ENCODE measurements at regions not wholly inside any gene's neighbourhood (a gene's known extent, or its start where the extent isn't known, plus 50 kb on each side); places are given as distances from the start of the nearest gene placed in this dataset.

DNA sequence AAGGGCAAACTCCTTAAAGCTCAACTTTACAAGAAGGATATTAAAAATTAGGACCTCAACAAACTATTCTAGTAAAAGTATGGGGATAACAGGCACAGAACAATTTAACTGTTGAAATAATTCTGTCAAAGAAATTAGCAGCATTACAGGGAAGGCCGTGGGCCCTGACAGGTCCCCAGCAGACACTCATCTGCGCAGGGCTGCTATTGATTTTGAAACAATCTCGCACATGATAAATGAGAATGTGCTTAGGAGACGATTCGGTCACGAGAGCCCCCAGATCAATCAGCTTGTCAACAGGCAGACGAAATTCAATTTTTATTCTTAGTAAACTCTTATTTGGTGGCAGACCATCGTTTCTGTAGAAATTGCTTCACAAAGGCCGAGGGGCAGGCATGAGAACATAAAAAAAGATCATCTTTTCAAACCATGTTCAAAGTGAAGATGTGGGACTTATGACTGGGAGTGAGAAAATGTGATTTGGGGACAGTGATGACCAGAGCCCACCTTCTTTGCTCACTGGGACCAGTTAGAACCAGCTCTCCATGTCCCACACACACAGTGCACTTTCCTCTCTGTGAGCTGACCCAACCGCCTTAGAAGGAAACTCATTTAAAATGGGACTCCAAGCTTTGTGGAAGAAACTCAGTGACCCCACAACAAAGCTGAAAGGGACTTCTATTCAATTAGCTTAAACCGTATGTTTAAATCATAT lies 654.5 kb downstream of the TOX3 start:
- no peak for DNase-seq

DNA sequence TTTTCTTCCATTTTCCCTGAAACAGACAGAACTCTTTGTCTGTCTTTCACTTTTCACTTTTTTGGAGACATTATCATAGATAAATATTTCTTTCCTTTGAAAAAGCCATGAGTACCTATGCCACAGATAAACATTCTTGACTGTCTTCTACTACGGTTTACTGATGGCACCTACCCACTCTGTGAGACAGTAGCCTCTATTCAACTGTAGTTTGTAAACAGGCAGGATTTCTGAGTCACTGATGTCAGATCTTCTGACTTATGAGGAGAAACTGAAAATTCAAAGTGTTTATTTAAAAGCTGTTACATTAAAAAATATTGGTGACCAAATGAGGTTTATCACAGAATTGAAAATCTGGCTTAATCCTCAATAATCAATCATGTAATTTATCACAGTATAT lies 658.4 kb downstream of the TOX3 start:
- no peak for DNase-seq

GRCh38 chr16:51888016-51888415 lies 658.9 kb downstream of the TOX3 start:
- DNase-seq: no peak

DNA sequence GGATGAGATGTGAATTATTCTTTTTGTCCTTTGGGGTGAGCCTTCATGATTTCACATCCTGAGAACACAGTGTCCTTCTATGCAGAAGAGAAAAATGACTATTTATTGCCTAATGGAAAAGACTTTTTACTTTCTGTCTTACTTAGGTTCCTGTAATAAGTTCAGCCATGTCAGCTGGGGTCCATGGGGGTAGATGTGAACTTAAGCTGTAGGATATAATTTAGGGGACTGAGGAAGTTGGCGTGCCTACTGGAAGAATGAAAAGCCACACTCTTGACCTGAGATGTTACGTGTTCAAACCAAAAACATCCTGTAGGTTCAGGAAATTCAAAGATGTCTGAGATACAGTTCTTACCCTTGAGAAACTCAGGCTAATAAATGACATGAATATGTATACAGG lies 660.5 kb downstream of the TOX3 start:
- DNase-seq: peak; percentile 8

GRCh38 chr16:51884773-51885172 lies 662.2 kb downstream of the TOX3 start:
- no peak for DNase-seq

- DNase-seq: no peak
These were observed 665.2 kb downstream of the TOX3 start for GRCh38 chr16:51881731-51882130.

- peak; percentile 49 for DNase-seq
These were observed 666.2 kb downstream of the TOX3 start for GRCh38 chr16:51880776-51881175.

DNA sequence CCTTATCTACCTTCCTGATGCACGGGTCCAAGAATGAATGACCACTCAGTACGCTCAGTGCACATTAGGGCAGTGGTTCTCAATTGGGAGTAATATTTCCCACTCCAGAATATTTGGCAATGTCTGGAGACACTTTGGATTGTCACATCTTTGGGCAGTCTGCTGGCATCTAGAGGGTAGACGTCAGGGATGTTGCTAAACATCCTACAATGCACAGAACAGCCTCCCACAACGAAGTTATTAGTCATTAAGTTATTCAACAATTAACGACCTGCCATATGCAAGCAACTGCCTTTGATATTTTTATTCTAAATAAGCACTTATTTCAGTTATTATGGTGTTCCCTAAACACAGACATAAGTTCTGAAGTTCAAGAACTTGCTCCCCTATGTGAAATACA lies 669.3 kb downstream of the TOX3 start:
- DNase-seq: no peak

GRCh38 chr16:51876934-51877333 lies 670.0 kb downstream of the TOX3 start:
- DNase-seq: no peak

GRCh38 chr16:51876601-51876875 lies 670.4 kb downstream of the TOX3 start:
- DNase-seq: no peak

GRCh38 chr16:51875834-51876600 lies 670.9 kb downstream of the TOX3 start:
- no peak for DNase-seq

DNA sequence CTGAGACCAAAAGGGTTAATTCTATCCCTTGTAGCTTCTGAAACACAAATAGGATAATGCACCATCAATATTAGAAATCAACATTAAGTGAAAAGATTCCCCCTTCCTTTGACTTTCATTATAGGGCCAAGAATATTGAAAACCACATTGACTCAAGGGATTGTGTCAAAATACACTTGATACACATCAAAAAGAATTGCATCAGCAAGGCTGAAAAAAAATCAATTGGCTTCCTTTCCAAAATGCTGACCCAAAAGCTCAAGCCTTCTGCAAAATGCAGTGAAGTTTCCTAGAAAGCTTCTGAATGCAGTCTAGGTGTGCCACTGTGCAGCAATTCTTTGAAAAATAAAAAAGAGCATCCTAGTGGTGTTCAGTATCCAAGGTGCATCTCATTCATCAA lies 674.4 kb downstream of the TOX3 start:
- no peak for DNase-seq

DNA sequence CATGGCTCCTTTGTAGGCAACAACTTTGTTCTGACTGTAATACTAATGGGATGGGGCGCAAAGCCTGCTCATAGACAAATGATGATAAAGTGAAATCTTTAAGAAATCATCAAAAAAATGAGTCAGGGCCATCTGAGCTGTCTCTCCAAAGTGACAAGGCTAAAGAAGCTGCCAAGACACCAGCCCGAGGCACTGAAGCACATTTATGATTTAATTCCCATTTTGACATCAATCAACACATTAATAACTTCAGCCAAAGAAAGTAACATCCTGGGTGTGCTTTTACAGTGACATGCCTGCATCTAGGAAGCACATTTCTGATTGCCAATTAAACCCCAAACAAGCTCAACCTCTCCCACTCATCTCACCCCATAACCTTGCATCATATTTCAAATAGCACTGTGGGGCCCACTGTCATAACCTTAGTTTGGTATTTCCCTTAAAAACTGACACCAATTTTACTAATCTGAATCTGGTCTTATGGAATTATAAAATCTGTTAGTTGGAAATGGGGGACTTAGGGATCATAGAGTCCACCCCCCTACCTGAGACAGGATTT lies 676.6 kb downstream of the TOX3 start:
- no peak for DNase-seq

DNA sequence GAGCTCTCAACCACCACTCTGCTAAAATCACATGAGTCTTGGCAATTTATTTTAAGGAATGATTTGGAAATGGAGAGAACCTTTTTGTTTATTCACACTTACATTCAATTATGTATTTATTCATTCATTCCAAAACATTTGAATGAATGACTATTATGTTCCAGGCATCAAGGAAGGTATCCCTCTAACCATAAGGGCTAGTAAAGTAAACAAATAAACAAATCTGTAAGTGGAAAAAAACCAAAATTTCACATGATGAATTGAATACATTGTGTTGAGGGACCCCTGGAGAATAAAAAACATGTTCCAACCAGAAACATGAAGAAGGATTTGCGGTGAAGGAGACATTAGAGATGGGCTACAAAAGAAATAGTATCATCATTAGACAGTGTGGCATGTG lies 677.8 kb downstream of the TOX3 start:
- no peak for DNase-seq

DNA sequence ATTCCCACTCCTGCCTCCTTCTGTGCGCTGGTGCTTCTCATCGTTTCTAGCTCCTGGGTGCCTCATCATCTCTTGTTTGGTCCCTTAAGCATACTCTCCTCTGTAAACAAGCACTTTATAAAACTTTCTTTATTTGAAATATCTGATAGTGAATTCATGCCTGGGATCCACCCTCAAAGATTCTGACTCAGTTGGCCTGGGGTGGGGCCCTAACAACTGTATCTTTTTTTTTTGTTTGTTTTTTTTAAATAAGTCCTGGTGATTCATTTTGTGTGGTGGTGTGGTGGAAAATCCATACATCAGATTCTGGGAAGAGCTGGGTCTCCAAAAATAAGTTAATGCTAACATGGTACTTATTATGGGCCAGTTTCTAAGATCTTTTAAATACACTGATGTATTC lies 678.3 kb downstream of the TOX3 start:
- DNase-seq: no peak

- no peak for DNase-seq
These were observed 679.4 kb downstream of the TOX3 start for GRCh38 chr16:51867386-51868065.

- no peak for DNase-seq
These were observed 682.4 kb downstream of the TOX3 start for GRCh38 chr16:51864575-51864974.

DNA sequence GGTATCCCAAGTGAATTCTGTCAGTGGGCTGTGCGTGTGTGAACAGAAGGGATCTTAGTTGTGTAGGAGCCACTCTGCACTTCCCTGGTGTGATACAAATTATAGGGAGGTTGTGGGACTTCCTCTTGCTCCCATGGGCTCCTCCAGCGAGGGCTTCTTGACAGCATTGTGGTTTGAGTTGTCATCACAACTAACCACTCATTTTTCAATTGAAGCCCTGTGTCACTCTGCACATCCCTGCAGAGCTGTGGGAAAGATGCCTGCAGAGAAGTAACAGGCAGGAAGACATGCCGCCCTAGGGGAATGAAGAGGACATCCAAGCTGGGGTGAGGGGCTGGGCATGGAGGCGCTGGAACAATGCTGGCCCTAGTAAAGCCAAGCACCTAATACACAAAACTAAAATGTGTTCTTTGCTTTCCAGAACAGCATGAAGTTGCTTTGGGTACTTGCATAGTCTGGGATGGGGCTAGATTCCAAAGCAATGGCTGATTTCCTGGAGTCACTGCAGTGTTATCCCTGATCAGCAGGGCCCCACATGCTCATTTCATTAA lies 692.5 kb downstream of the TOX3 start:
- DNase-seq: no peak

GRCh38 chr16:51853586-51853985 lies 693.4 kb downstream of the TOX3 start:
- DNase-seq: no peak

- no peak for DNase-seq
These were observed 694.1 kb downstream of the TOX3 start for GRCh38 chr16:51852892-51853291.

DNA sequence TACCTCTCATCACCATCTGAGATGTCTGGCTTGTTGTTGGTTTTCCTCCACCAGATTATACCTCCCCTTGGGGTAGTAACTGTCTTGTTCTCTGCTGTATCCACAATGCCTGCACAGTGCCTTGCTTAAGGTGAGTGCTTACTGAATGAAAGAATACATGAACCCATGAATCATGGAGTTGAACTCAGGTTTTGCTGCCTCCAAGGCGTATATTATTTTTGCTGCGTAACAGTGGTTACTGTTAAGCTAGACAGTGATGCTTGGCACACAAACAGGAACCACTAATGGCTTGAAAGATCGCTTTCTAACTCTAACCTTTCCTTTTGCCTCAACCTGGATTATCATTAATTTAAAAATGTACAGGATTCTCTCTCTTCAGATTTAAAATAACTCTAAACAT lies 695.8 kb downstream of the TOX3 start:
- no peak for DNase-seq

- DNase-seq: no peak
These were observed 697.2 kb downstream of the TOX3 start for GRCh38 chr16:51849715-51850114.

DNA sequence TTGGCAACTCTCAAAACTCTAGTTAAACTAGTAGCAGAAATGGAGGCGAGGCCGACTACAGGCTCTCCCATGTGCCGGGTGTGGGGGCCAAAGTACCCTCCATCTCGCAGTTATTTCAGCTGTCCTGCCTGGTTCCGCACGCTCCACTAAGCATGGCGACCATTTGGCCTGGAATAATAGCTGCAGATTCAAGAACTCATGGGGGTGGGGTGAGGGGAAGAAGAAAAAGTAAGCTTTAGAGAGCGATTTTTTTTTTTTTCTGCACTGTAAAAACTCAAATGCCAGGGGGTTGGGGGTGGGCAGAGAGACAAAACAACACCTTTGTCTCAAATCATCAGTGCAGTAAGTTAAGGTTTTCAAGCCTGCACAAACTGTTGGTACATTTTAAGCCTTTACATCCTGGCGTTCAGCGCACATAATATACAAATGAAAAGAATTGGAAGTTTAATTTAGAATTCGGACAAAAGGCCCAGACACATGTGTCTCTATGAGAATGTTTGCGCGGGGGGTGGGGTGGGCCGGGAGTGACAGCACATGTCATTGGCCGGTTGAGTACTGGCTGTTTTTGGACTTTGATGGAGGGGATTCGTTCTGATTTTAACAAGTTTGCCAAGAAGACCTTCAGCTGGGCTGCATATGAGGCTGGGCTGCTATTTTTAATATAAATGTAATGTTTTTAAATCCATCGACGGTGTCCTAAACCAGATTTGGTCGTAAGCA lies 694.7 kb upstream of the SALL1 start:
- no peak for DNase-seq
